Stimulated activated CD8-positive, alpha-beta memory T cell treated with anti-CD3 and anti-CD28 coated beads, Interleukin-7, amount 100 ng/mL, for 48 hours (primary cell): ENCODE measurements at regions not wholly inside any gene's neighbourhood (a gene's known extent, or its start where the extent isn't known, plus 50 kb on each side); places are given as distances from the start of the nearest gene placed in this dataset.

Source experiments
- DNase-seq, 2 donors: peaks; one replicate each; pipeline ENCODE4 v3.0.0-alpha.2; 2020; ENCODE audit warnings: low read depth in 1 of 2; ENCODE audit errors: extremely low read depth in 1 of 2

DNA sequence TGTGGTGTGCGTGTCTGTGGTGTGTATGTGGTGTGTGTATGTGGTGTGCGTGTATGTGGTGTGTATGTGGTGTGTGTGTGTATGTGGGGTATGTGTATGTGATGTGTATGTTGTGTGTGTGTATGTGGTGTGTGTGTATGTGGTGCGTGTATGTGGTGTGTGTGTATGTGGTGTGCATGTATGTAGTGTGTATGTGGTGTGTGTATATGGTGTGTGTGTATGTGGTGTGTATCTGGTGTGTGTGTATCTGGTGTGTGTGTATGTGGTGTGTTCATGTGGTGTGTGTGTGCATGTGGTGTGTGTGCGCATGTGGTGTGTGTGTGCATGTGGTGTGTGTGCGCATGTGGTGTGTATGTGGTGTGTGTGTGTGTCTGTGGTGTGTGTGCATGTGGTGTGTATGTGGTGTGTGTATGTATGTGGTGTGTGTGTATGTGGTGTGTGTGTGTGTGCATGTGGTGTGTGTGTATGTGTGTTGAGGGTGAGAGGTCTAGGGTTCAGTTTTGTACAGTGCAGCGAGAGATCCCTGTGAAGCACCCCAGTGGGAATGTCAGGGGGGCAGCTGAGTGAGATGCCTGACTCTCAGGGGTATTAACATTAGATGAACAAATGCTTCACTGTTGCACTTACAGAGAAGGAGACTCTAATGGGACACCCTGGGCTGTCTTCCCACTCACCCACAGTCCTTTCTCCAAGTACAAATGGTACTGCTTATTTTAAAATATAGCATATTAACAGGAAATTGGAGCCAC lies 61.3 kb upstream of the MEDAG start:
- no peak for DNase-seq

DNA sequence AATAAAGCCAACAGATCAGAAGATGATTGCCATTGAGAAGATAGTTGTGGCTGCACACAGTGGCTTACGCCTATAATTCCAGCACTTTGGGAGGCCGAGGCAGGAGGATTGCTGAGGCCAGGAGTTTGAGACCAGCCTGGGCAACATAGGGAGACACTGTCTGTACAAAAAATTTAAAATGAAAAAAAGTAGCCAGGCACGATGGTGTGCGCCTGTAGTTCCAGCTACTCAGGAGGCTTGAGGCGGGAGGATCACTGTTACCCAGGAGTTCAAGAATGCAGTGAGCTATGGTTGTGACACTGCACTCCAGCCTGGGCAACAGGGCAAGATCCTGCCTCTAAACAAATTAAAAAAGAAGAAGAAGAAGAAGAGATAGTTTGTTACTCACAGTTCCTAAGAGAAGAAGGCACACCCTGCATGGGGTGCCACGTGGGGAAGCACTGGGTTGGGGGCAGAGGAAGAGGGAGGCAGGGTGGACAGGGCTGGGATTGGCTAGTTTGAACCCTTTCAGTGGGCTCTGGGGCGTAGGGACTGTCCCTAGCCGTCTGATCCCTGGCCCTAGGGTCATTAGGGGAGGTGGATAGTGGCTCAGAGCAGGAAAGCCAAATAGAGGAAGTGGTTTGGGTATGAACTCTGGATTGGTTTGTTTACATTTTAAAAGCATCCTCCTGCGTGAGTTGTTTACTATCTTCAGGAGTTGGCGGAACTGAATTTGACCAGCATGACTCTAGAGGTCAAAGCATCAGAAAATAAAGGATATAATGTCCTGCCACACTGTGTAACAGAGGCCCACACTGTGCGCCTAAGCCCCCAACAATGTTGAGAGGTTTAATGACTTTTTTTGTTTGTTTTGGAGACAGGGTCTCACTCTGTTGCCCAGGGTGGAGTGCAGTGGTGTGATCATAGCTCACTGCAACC lies 60.5 kb upstream of the MEDAG start:
- no peak for DNase-seq

DNA sequence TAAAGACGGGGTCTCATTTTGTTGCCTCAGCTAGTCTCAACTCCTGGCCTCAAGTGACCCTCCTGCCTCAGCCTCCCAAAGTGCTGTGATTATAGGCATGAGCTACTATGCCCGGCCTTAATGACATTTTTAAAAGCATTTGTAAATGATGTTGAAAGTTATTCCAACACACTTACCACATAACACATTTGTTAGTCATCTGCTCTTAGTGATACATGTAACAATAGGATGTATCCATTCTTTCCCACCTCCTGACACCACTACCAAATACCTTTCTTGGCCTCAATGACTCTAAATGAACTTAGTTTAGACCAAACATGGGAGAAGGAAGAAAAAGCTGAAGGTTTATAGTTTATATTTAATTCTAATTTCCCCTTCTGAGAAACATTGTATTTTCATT lies 59.8 kb upstream of the MEDAG start:
- DNase-seq, result no peak

DNA sequence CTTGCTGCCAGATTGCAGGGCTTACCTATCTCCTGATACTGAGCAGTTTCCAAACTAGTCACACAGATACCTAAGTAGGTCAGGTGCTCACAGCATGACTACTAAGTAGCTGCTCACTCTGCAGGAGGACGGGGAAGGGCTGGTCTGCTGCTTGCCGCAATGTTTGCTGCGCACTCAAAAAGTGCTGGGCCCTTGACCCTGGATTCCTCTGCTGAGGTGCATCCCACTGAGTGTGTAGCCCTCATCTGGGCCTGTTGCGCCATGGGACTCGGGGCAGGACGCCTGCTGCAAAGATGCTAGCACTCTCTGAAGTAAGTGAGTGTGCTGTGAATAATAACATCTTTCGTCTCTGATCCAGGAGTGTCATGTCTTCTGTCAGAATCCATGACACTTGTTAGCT lies 59.2 kb upstream of the MEDAG start:
- no peak for DNase-seq

DNA sequence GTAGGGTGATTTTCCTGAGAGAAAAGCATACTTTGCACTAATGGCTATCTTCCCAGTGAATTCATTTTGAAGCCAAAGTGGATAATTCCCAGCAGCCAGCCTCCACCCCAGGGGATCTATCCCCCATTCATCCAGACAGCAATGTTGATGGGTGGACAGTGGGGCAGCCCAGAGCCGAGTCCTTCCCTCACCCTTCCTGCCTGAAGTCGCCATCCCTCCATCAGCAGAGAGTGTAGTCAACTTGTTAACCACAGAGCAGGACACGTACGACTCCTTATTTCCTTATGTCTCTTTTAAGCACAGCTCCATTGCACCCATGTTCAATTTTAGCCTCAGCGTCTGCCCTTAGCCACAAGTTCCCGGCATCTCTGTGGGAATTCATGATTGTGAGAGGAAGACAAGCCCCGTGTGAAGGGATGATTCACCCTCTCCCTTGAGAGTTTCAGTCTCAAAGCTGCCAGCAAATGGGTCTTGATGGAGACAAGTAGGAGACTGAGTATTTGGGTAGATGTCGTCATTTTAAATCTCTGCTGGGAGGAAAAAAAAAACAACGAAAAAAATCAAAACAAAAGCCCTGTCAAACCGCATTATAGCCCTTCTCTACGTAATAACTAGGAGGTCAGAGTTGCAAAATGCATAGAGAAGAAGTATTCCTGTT lies 58.3 kb upstream of the MEDAG start:
- DNase-seq, result no peak

DNA sequence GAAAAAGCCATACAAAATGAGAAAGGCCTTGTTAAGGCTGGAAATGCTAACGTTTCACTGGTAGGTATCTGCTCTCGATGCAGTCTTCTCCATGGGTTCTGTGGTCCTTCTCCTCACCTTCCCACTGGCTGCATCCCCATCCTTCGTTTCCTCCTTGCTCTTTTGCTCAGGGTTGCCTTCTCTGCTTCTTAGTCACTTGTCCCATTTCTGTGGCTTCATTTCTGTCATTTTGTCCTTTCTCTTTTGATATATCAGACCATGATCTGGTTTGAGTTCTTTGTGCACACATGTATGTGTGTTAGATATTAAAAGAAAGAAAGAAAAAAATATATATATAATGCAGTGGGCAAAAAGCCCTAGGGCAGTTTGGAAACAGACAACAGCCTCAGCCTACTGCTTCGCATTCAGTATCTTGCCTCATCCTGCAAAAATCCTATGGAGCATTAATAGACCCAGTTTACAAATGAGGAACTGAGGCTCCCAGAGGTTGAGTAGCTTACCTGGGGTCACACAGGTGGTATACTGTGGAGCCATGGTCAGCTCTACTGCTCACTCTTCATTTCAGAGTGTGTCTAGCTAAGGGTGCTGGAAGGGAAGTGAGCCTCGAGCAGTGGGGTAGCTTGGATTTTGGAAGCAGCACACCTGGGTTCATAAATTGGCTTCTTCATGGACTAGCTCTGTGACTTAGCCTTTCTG lies 57.6 kb upstream of the MEDAG start:
- DNase-seq, result no peak

DNA sequence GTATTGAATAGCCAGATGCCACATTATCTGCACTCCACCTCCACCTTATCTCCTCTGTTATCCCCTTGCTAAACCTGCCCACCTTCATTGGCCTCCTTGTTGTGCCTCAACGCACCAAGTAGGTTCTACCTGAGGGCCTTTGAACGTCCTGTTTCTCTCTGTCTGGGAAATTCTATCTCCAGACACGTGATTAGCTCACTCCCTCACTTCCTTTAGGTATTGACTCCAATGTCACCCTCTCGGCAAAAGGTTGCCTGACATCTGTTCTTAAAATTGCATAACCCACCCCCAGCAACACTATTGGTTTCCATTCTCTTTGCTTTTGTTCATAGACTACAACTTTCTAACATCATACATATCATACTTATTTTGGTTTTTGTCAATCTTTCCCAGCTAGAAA lies 56.5 kb upstream of the MEDAG start:
- DNase-seq, result no peak

DNA sequence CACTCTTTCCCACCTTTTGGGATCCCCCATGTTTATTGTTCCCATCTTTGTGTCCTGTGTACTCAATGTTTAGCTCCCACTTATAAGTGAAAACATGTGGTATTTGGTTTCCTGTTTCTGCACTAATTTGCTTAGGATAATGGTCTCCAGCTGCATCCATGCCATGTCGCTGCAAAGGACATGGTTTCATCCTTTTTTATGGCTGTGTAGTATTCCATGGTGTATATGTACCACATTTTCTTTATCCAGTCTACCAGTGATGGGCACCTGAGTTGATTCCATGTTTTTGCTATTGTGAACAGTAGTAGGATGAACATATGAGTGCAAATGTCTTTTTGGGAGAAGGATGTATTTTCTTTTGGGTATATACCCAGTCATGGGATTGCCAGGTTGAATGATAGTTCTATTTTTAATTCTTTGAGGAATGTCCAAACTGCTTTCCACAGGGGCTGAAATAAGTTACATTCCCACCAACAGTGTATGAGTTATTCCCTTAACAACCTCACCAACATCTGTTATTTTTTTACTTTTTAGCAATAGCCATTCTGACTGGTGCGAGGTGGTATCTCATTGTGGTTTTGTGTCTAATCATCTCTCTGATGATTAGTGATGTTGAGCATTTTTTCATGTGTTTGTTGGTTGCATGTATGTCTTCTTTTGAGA lies 55.7 kb upstream of the MEDAG start:
- no peak for DNase-seq

DNA sequence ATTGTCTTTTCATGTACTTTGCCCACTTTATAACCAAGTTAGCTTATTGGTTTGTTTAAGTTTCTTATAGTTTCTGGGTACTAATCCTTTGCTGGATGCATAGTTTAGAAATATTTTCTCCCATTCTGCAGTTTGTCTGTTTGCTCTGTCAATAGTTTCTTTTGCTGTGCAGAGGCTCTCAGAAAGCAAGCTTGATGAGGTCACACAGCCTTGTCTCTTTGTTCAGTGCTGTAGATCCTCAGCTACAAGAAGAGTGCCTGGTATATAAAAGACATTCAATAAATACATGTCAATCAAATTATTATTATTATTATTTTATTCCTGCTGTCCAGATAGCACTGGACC lies 55.2 kb upstream of the MEDAG start:
- DNase-seq, result no peak

DNA sequence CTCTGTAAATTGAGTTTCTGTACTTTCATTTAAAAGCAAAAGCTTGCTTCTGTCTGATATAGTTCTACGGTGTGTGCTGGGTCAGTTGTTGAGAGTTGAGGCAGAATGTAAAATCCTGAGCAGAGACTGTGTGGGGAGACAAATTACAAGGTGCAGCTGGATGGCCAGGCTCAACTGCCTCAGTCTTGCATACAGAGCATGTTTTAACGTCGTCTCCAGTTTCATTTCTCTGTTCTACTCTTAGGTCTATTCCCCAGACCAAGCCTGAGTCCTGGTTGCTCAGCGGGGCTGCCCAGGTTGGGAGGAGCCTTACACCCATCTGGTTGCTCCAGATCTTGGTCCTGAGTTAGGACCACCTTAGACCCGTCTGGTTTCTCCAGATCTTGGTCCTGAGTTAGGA lies 54.4 kb upstream of the MEDAG start:
- no peak for DNase-seq

DNA sequence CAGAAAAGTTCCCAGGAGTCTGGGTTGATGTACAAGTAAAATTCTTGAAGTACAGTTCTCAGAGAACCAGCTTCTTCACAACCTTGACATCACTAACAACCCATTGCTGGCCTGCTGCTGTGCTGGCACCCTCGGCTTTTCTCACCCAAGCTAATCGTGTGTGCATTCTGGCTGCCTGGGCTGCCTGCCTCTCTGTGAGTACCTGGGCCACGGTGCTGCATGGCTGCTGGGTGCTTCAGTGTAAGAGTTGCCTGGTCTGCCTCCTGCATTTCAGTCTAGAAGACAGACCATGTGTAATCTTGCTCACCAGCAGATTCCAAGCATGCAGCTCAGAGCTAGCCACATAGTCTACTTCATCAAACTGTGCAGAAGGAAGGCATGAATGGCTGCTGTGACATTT lies 50.5 kb upstream of the MEDAG start:
- DNase-seq, result no peak

DNA sequence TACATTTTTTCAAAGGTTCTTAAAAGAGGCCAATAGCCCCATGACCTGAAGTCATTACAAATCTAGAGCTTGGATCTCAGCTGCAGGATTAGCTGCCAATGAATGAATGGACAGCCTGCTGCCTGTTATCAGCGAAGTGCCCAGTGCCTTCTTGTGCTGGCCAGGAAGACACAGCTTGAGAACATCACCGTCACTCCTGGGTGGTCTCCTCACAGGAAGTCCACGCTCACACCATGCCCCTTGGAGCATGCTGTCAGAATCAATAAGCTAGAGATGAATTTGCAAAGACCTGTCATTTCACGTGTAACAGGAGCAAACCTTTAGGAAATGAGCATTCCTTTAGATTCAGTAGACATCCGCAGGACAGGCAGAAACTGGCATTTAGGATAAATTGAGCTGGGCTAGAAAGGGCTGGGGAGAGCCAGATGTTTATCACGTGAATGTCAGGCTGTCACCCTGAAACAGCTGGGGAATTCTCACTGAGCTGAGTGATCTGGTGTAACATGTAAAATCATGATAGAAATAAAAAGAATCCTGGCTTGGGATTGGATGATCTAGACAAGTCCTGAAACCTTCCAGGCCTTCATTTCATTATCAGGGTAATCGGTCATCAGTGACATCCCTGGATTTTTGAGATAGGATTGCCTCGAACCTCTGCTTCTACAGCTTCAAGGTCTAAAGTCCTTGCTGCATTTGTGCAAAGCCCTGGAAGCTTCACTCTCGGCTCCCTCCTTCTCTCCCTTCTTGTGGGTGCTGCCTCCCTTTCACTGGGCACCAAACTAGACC lies 49.9 kb upstream of the MEDAG start:
- no peak for DNase-seq
